HT-29 (cell line): ENCODE measurements at regions not wholly inside any gene's neighbourhood (a gene's known extent, or its start where the extent isn't known, plus 50 kb on each side); places are given as distances from the start of the nearest gene placed in this dataset.

Source experiments
- DNase-seq: peaks from one replicate; pipeline ENCODE4 v3.0.0-alpha.2; 2015; ENCODE audit warnings: low spot score

- no peak for DNase-seq
Observed at GRCh38 chr6:102655823-102656222, 1262.3 kb downstream of the GRIK2 start.

- DNase-seq: no peak
Observed at GRCh38 chr6:102641426-102641825, 1247.9 kb downstream of the GRIK2 start.

GRCh38 chr6:102631921-102632320 is 1238.4 kb downstream of the GRIK2 start:
- DNase-seq: no peak

DNA sequence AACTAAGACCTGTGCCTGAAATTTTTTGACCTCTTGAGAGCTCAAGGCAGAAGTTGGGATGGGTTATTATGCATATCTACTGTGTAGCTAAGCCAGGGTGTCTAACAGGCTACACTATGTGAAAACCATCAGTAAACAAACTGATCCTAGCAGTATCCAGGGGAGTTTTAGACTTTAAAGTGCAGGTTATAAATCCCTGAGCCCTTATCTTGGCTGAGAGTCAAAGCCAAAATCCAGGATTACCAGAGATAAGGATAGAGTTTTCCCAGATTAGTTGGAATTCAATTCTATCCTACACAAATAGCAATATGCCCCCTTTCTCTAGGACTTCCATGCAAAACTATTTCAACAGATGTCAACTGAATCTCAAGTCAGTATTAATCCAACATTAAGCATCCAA is 1229.7 kb downstream of the GRIK2 start:
- DNase-seq: no peak

- DNase-seq: peak; percentile 32
Observed at GRCh38 chr6:102619585-102619984, 1226.1 kb downstream of the GRIK2 start.

DNA sequence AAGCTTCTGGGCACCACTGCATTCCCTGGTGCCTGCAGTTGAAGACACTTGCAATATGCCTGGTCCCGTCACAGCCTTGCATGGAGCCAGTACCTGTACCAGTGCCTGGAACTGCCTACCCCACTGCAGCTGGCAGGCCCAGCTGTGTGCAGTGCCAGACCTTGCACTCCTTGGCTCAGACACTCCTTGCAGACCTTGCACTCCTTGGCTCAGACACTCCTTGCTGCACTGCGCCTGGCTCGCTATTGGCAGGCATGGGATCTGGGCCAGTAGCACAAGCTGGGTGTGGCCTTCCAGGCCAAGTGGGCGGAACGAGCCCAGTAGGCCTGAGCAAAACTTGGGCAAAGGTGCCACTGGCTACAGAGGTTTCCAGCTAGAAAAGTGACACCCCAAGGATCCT is 1189.1 kb downstream of the GRIK2 start:
- no peak for DNase-seq

DNA sequence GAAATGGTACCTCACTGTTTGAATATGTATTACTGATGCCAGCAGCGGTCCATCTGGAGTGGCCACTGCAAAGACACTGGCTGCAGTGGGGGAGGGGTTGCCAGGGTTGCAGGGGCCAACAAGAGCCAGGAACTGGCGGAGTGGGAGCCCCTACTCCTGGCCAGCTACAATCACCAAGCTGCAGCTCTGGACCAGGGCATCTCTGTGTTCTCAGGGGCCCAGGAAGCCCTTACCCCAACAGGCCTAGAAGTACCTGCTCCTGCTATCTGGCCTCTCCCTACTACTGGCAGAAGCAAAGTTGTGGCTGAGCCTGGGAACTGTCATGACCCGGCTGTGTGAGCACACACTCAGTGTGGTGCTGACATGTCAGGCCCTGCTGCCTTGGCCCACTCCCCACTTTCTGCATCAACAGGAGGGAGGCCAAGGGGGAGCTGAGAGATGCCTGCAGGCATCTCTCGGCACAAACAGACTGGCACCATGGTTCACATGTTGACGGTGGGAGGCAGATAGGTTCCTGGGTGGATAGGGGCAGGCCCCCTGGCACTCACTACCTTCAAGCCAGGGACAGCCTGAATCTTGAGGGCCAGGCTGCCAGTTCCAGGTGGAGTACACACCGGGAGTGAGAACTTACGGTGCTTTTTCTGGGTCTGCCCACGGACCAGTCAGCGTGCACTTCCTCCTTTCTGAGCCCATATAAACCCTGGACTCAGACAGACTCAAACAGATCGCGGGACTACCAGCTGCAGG is 1188.0 kb downstream of the GRIK2 start:
- DNase-seq: no peak

DNA sequence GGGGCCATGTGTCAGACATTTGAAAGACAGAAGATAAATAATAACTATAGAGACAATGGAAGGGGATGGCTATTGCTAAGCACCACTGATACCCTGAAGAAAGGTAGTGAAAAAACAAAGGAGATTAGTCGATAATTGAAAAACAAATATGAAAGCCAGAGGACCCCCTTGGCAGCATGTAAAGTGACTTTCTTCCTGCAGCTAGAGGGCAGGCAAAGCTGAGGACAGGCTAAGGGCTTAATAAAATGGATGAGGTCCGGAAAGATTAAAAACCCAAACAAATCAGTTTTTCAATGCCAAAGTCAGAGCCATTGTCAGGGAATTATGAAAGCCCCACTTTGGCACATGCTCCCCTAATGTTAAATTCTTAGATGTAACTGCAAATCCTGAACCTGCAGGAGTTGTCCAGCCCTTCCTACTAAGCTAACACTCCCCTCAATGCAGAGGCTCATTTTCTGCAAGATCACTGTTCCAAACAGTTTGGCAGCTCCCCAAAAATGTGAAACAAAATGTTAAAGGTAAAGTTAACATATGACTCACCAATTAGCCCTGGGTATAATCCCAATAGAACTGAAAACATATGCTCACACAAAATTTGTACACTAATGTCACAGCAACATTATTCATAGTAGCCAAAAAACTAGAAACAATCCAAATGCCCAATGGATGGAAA is 1177.9 kb downstream of the GRIK2 start:
- DNase-seq: no peak

DNA sequence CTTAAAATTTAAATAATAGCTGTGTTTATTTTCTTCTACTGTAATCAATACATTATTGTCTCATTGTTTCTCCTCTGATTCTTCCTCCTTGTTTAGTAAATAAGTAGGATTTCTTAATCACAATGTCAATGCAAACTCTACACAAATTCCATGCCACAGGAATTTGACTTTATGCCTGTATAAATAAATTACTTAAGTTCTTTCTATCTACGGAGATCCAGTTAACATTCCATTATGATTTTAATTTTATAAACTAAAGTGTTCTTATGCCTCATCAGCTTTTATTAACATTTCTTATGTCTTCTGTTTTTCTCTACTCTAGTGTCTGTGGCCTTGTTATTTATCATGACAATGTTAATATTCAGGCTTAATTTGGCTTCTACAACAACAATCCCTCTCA is 1169.2 kb downstream of the GRIK2 start:
- DNase-seq: no peak

- DNase-seq: no peak
Observed at GRCh38 chr6:102553214-102553613, 1159.7 kb downstream of the GRIK2 start.

DNA sequence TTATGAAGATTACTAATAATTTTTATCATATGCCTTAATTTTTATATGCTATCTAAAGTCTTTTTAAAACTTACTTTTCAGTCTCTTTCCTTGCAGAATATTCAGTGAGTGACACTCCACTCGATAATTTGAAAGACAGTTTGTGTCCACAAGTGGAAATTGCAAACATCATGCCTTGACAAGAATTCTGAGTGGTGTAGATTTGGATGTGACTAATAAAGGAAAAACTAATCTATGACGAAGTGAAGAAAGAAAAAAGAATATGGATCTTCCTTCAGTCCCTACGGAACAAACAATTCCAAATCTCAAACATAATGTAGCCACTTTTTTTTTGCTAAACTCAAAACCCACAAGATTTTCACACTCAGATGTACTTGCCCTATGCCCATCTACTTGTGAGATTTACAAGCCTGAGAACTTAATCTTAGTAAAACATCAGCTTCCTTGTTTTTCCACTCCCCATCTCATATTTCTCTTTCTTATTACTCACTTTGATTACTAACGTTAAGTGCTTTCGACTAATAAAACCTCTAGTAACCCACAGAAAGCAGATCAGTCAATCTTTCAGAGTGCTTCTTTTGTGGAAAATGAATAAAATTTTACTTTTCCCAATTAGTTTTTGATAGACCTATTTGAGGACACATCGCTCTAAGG is 1155.8 kb downstream of the GRIK2 start:
- DNase-seq: no peak

DNA sequence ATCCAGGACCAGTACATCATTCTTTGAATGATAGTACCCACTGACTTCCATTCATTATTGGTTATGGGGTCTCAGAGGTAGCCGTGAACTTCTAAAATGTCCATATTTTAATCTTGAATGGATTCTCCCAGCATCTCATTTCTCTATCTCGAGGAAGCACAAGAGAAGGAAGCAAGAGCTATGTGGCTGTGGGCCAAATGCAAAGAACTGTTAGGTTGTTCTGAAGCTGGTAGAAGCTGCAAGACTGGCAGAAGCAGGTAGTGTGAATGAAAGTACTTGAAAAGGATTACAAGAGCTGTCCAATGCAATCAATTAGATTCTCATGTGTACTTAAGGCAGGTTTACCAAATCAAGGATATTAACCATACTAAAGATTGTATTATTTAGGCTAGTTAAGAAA is 1131.8 kb downstream of the GRIK2 start:
- no peak for DNase-seq

DNA sequence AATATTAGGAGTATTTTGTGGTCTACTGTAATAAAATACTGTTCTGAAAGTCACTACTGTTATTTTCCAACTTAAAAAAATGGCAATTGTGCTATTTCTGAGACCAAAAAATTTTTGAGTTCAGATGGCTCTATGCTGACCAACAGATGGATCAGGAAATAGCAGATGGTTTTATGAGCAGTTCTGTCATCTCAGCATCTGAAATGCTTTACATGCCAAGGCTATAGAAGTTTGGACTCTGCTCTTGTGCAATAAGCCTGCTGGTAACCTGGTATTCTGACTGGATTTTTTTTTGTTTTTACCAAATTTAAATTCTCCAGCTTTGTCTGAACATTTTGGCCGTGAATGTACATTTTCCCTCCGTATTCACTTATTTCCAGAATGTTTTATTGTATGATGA is 1127.5 kb downstream of the GRIK2 start:
- DNase-seq: no peak

GRCh38 chr6:102517506-102517905 is 1124.0 kb downstream of the GRIK2 start:
- no peak for DNase-seq

- no peak for DNase-seq
Observed at GRCh38 chr6:102501615-102502014, 1108.1 kb downstream of the GRIK2 start.

GRCh38 chr6:102494808-102495207 is 1101.3 kb downstream of the GRIK2 start:
- no peak for DNase-seq

DNA sequence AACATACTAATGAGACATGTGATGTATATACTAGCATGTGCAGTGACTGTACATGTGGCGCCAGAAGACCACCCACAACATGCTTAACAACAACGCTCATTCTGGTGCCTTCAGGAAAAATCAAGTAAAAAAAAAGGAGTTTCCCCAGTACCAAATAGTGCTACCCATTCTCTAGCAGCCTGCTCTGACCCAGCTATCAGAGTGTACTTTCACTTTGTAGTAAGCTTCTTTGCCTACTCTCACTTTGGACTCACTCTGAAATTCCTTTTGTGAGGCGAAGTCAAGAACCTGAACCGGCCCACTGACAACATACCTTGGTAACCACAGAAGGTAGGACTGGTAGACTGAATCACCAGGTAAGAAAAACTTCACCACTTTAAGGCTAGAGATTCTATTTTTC is 1100.0 kb downstream of the GRIK2 start:
- no peak for DNase-seq

GRCh38 chr6:102488729-102489128 is 1095.2 kb downstream of the GRIK2 start:
- no peak for DNase-seq

DNA sequence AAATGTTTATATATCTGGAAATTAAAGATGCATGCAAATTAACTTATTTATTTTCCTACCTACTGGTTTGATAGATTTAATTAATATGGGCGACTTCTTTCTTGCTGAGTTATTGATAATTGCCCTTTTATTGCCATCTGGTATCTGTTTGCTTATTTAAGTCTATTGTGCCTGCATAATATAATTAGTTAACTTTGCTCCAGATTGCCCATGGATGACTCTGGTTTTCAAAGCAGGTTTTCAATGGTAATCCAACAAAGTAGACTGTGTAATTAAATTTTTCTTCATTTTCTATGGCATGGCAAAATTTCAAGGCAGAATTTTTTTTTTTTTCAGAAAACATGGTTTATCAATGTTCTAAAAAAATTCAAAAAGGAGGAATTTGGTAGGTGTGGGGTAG is 1092.0 kb downstream of the GRIK2 start:
- no peak for DNase-seq

DNA sequence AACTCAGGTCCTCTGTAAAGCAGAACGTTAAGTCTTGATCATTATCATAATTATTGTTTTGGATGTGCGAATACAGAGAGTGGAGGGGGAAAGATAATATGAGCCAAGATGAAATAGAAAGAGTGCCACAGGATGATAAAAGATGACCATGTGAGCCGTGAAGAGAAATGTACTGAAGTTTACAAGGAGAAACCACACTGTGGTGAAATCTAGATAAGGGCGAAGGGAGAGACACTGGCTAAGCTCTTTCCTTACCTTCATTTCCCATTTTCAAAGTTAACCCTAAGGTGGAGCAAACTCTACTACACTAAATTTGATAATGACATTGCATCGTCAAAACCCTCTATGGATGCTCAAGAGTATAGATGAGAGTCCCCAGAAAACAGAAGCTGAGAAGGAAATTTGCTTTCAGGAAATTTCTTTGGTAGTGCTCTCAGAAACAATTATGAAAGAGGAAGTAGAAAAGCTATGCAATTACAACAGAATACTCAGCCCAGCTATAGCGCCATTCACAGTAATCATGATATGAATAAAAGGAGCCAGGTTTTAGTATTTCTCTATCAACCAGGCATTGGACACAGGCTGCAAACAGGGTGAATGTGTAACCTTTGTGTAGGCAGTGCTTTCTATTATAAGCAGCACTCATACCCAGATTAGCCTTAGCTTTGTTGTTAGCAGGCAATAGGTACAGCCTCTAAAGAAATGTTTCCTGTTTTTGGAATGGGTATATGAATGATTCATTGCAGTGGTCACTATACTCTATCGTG is 1080.7 kb downstream of the GRIK2 start:
- no peak for DNase-seq

DNA sequence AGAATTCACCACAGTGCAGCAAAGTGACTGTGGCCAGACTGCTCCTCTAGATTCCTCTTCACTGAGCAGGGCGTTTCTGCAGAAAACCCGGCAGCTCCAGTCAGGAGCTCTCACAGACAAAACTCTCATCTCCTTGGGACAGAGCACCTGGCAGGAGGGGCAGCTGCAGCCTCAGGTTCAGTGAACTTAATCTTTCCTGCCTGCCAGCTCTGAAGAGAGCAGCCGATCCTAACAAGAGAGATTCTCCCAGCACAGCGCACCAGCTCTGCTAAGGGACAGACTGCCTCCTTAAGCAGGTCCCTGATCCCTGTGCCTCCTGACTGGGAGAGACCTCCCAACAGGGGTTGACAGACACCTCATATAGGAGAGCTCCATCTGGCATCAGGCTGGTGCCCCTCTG is 1065.5 kb downstream of the GRIK2 start:
- DNase-seq: no peak

DNA sequence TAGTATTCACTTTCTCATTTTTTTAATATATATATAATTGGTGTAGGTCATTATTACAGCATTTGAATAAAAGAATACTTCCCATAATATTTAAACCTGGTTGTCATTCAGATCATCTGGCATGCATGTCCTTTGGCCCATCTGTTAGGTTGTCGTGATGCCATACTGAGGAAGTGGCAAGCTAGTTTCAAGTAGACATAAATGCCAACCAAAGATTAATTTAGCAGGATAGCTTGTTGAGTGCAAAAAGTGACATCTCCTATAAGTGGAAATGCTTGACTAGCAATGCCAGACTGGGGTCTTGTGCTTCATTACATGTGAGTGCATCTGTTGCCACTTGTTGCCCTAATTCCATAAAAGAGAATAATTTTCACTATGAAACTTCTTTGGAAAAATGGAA is 1044.7 kb downstream of the GRIK2 start:
- no peak for DNase-seq
